PC-9 (cell line): ENCODE measurements at regions not wholly inside any gene's neighbourhood (a gene's known extent, or its start where the extent isn't known, plus 50 kb on each side); places are given as distances from the start of the nearest gene placed in this dataset.

ENCODE experiments used
- BruUV-seq: library from RNA; stranded (reverse); fragments of 400-500 nt; replicated peaks from 2 replicates; lab custom pipeline; 2021; lab: Mats Ljungman, UMichigan
- CTCF ChIA-PET: fragments of 300-600 bp; sonication (Branson Sonifier 250); formaldehyde crosslinking; loops from one replicate; lab custom pipeline; 2022; ENCODE audit warnings: antibody characterized with exemption; lab: Charles Lee
- POLR2A ChIA-PET: fragments of 300-600 bp; sonication (Branson Sonifier 250); formaldehyde crosslinking; loops from one replicate; lab custom pipeline; 2022; ENCODE audit warnings: antibody characterized with exemption; ENCODE audit not compliant: unreplicated experiment; lab: Charles Lee
- DNase-seq, 2 experiments: peaks; one replicate each; pipeline versions ENCODE4 v3.0.0 to v3.0.0-alpha.2; 2015 to 2022; ENCODE audit warnings: mixed read lengths in 1 of 2
- H2AFZ ChIP-seq: fragments of 200-600 bp; sonication (generic); 2 replicates; pipeline ENCODE4 v1.8.1; 2017; ENCODE audit warnings: antibody characterized with exemption
- H3F3A ChIP-seq: fragments of 200-600 bp; sonication (generic); 2 replicates; pipeline ENCODE4 v1.8.1; 2017; ENCODE audit warnings: antibody characterized with exemption, mild to moderate bottlenecking, low read depth; ENCODE audit not compliant: insufficient read depth
- H3K27ac ChIP-seq: fragments of 200-600 bp; sonication (generic); 2 replicates; pipeline ENCODE4 v1.6.1; 2016; ENCODE audit warnings: mixed run types
- H3K27me3 ChIP-seq: fragments of 200-600 bp; sonication (generic); 2 replicates; pipeline ENCODE4 v1.6.1; 2016; ENCODE audit warnings: low read depth, mixed run types; ENCODE audit not compliant: insufficient read depth
- H3K36me3 ChIP-seq: fragments of 200-600 bp; sonication (generic); 2 replicates; pipeline ENCODE4 v1.6.1; 2016; ENCODE audit warnings: low read depth, mixed run types
- H3K4me1 ChIP-seq: fragments of 200-600 bp; sonication (generic); replicated peaks from 2 replicates; pipeline ENCODE4 v1.6.1; 2016; ENCODE audit warnings: mixed run types; ENCODE audit not compliant: insufficient read depth
- H3K4me2 ChIP-seq: fragments of 200-600 bp; sonication (generic); 2 replicates; pipeline ENCODE4 v1.6.1; 2017; ENCODE audit warnings: mixed run types
- H3K4me3 ChIP-seq: fragments of 200-600 bp; sonication (generic); 2 replicates; pipeline ENCODE4 v1.6.1; 2016; ENCODE audit warnings: mixed run types
- H3K79me2 ChIP-seq: fragments of 200-600 bp; sonication (generic); 2 replicates; pipeline ENCODE4 v1.6.1; 2017; ENCODE audit warnings: low read depth, mixed run types
- H3K9me2 ChIP-seq: fragments of 200-600 bp; sonication (generic); 2 replicates; pipeline ENCODE4 v1.8.1; 2017; ENCODE audit warnings: mild to moderate bottlenecking; ENCODE audit not compliant: insufficient read depth
- H3K9me3 ChIP-seq: fragments of 200-600 bp; sonication (generic); 2 replicates; pipeline ENCODE4 v1.8.1; 2016; ENCODE audit warnings: low read depth; ENCODE audit not compliant: insufficient read depth
- H4K20me1 ChIP-seq: fragments of 200-600 bp; sonication (generic); 2 replicates; pipeline ENCODE4 v1.8.1; 2017; ENCODE audit not compliant: insufficient read depth
- EZH2 ChIP-seq: fragments of 200-600 bp; sonication (generic); IDR thresholded peaks from 2 replicates; pipeline ENCODE4 v1.8.0; 2017; ENCODE audit warnings: antibody characterized with exemption, low read depth
- intact Hi-C: fragments of 100-400 bp; cut with micrococcal nuclease; formaldehyde crosslinking; loops from one replicate; pipeline ENCODE4 v1.10.0; 2022; ENCODE audit not compliant: unreplicated experiment
- TF ChIP-seq, protein P1 (sequence below): fragments of 200-600 bp; sonication (generic); conservative IDR thresholded peaks from 2 replicates; pipeline ENCODE4 v1.6.1; 2017; ENCODE audit warnings: mixed run types, antibody characterized with exemption, mild to moderate bottlenecking, moderate library complexity

DNA sequence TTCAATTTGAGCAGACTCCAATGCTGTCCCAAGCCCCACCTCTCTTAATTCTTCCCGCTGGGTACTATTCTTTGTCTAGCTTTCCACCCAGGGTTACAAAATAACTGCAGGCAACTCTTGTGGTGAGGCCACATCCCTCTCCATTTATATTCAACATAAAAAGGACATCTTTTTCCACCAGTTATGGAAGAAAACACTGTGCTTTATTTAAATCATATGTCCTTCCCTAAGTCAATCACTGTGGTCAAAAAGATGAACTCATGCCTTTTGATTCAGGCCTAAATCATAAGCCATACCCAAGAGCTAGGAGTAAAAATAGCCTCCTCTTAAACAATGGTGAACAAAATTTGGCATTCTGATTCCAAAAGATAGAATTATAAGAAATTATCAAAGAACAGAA is 386.0 kb downstream of the SEMA3D start:
- ChIA-PET POLR2A (no interaction called here), CTCF (no interaction called here)
- Histone ChIP-seq H4K20me1 (no peaks in the 10 kb centered on the region), H3K9me3 (no peaks in the 10 kb centered on the region), H3K36me3 (no peaks in the 10 kb centered on the region), H3K4me3 (no peak overlapping the region), H3K27ac (no peak overlapping the region), H3K27me3 (no peaks in the 10 kb centered on the region), H3K9me2 (no peaks in the 10 kb centered on the region), H3K4me1 (no peaks in the 10 kb centered on the region), H3K79me2 (no peaks in the 10 kb centered on the region), H3F3A (no peaks in the 10 kb centered on the region), H3K4me2 (no peak overlapping the region), H2AFZ (no peak overlapping the region)
- no peak for TF ChIP-seq EZH2
- TF ChIP-seq, protein P1, sequence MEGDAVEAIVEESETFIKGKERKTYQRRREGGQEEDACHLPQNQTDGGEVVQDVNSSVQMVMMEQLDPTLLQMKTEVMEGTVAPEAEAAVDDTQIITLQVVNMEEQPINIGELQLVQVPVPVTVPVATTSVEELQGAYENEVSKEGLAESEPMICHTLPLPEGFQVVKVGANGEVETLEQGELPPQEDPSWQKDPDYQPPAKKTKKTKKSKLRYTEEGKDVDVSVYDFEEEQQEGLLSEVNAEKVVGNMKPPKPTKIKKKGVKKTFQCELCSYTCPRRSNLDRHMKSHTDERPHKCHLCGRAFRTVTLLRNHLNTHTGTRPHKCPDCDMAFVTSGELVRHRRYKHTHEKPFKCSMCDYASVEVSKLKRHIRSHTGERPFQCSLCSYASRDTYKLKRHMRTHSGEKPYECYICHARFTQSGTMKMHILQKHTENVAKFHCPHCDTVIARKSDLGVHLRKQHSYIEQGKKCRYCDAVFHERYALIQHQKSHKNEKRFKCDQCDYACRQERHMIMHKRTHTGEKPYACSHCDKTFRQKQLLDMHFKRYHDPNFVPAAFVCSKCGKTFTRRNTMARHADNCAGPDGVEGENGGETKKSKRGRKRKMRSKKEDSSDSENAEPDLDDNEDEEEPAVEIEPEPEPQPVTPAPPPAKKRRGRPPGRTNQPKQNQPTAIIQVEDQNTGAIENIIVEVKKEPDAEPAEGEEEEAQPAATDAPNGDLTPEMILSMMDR: no peak
- intact Hi-C loops: no loop called here
- BruUV-seq: no TSS peak
- no peak for DNase-seq

DNA sequence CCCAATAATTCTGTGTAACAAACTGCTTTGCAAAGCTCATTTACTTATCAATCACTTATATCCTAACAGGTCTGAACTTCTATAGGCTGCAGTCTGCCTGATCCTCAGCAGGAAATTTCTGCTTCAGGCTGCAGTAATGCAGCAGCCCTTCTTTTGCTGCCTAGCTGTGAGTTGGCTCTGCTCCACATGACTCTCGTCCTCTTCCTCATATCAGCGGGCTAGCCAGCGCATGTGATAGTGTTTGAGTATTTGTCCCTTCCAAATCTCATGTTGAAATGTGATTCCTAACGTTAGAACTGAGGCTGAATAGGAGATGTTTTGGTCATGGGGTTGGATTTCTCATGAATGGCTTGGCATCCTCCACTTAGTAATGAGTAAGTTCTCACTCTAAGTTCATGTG is 387.8 kb downstream of the SEMA3D start:
- Histone ChIP-seq H3K27ac (no peak overlapping the region), H3K36me3 (no peaks in the 10 kb centered on the region), H3K27me3 (no peaks in the 10 kb centered on the region), H3K4me2 (no peak overlapping the region), H4K20me1 (no peaks in the 10 kb centered on the region), H3K79me2 (no peaks in the 10 kb centered on the region), H3K9me2 (no peaks in the 10 kb centered on the region), H3F3A (no peaks in the 10 kb centered on the region), H3K9me3 (no peaks in the 10 kb centered on the region), H3K4me3 (no peak overlapping the region), H2AFZ (no peak overlapping the region), H3K4me1 (no peaks in the 10 kb centered on the region)
- intact Hi-C loops: no loop called here
- DNase-seq: no peak
- no peak for TF ChIP-seq EZH2
- TF ChIP-seq, protein P1: no peak
- CTCF ChIA-PET: no interaction called here
- POLR2A ChIA-PET: no interaction called here
- BruUV-seq: no TSS peak

DNA sequence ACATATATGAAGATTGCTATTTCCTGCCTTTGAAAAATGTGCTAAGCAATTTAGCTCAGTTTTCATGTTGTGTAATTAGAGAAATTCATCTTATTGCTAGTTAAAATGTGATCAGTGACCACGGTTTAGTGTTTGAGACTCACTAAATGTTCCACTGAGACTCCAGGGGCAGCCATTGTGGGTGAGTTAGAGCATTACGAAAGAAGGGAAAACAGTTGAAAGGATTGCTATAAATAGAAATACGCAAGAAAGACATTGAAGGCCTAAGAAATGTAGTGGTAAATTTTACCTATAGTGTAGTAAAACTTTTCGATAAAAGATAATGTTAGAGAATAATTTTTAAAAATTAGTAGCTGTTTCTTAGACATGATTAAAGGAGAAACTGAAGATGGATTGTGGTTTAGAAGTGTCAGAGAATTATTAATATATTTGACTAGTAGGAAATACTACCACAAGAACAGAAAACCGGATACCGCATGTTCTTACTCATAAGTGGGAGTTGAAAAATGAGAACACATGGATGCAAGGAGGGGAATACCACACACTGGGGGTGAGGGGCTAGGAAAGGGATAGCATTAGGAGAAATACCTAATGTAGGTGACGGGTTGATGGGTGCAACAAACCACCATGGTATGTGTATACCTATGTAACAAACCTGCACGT is 394.5 kb downstream of the SEMA3D start:
- POLR2A ChIA-PET: no interaction called here
- TF ChIP-seq EZH2: no peak
- TF ChIP-seq, protein P1: no peak
- H3K4me2 ChIP-seq: no peak overlapping the region

More for the DNA sequence above, 394.5 kb downstream of the SEMA3D start:
- Histone ChIP-seq H3K36me3 (no peaks in the 10 kb centered on the region), H3K27me3 (no peaks in the 10 kb centered on the region), H3K9me2 (no peaks in the 10 kb centered on the region), H3K27ac (no peak overlapping the region), H3K4me1 (no peaks in the 10 kb centered on the region), H3K79me2 (no peaks in the 10 kb centered on the region), H3K4me3 (no peak overlapping the region), H2AFZ (no peak overlapping the region), H3K9me3 (no peaks in the 10 kb centered on the region), H3F3A (no peaks in the 10 kb centered on the region), H4K20me1 (no peaks in the 10 kb centered on the region)
- no peak for DNase-seq
- BruUV-seq: no TSS peak
- CTCF ChIA-PET: no interaction called here
- intact Hi-C loops: no loop called here
